Peyer's patch (tissue), 4 donors: ENCODE measurements at regions not wholly inside any gene's neighbourhood (a gene's known extent, or its start where the extent isn't known, plus 50 kb on each side); places are given as distances from the start of the nearest gene placed in this dataset.

Experiments used
- POLR2A ChIP-seq, 2 donors: fragments of 450-650 bp; IDR thresholded peaks; one replicate each; pipeline ENCODE4 v1.5.1; 2017; ENCODE audit warnings: antibody characterized with exemption in 2 of 2, mild to moderate bottlenecking in 2 of 2, moderate library complexity in 2 of 2
- TF ChIP-seq, protein P1 (sequence below), 6 experiments: fragments of 450-650 bp in 4 of 6; fragments of 200-600 bp in 2 of 6; sonication (generic) in 1 of 6; IDR thresholded peaks; one replicate each; pipeline ENCODE4 v1.5.1; 2017 to 2019; ENCODE audit warnings: antibody characterized with exemption in 6 of 6, mild to moderate bottlenecking in 3 of 6, moderate library complexity in 1 of 6

DNA sequence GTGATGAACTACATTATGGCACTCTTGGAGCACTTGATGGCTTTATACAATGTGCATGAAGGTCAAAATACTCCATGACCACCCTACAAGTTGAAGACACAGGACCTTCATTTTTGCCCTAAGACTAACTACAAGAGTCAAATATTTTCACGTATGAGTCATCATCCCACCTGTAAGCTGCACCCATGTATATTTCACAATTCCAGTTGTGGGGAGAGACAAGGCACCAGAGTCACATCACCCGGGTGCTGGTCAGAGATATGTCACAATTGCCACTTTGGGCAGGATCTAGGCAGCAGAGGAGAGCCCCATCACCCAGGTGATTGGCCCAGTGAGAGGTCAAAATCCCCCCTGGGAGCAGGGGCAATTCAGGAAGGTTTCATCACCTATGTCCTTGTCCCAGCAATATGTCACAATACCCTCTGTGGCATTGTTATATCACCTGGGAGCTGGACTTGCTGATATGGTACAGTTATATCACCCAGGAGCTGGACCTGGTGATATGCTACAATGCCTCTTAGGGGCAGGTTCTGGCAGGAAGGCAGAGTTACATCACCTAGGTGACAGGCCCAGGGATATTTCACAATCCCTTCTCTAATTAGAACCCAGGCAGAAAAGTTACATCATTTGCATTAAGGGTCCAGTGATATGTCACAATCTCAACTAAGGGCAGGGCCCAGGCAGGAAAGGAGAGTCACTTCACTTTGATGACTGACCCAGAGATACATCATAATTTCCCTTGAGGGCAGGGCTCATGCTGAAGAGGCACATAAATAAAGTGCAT, 1839.2 kb downstream of the TP53TG3F start:
- TF ChIP-seq, protein P1, sequence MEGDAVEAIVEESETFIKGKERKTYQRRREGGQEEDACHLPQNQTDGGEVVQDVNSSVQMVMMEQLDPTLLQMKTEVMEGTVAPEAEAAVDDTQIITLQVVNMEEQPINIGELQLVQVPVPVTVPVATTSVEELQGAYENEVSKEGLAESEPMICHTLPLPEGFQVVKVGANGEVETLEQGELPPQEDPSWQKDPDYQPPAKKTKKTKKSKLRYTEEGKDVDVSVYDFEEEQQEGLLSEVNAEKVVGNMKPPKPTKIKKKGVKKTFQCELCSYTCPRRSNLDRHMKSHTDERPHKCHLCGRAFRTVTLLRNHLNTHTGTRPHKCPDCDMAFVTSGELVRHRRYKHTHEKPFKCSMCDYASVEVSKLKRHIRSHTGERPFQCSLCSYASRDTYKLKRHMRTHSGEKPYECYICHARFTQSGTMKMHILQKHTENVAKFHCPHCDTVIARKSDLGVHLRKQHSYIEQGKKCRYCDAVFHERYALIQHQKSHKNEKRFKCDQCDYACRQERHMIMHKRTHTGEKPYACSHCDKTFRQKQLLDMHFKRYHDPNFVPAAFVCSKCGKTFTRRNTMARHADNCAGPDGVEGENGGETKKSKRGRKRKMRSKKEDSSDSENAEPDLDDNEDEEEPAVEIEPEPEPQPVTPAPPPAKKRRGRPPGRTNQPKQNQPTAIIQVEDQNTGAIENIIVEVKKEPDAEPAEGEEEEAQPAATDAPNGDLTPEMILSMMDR (IDR thresholded peaks at IDR 0.05): no peak
- no peak for TF ChIP-seq POLR2A (IDR thresholded peaks at IDR 0.05)
